SU-DHL-6 (cell line): ENCODE measurements at regions not wholly inside any gene's neighbourhood (a gene's known extent, or its start where the extent isn't known, plus 50 kb on each side); places are given as distances from the start of the nearest gene placed in this dataset.
A peak's percentile ranks its signal among the peaks of the same experiment; 100 is the strongest.

ENCODE experiments used
- H2AFZ ChIP-seq: fragments of 200-600 bp; sonication (generic); 2 replicates; pipeline ENCODE4 v1.6.1; 2014; ENCODE audit warnings: low read depth, mild to moderate bottlenecking, moderate library complexity, mixed read lengths, antibody characterized with exemption, low read length; ENCODE audit not compliant: severe bottlenecking
- H3F3A ChIP-seq: fragments of 200-600 bp; shearing (Covaris generic); 2 replicates; pipeline ENCODE4 v1.6.0; 2016; ENCODE audit warnings: antibody characterized with exemption, mild to moderate bottlenecking; ENCODE audit not compliant: insufficient read depth
- H3K27ac ChIP-seq: fragments of 200-600 bp; sonication (generic); 2 replicates; pipeline ENCODE4 v1.5.1; 2016; ENCODE audit warnings: low read depth, mild to moderate bottlenecking, low read length, moderate library complexity, mixed read lengths
- H3K27me3 ChIP-seq: fragments of 200-600 bp; sonication (generic), shearing (Covaris generic); 2 replicates; pipeline ENCODE4 v1.6.0; 2014; ENCODE audit warnings: mild to moderate bottlenecking, low read length
- H3K36me3 ChIP-seq: fragments of 200-600 bp; sonication (generic); 2 replicates; pipeline ENCODE4 v1.6.1; 2014; ENCODE audit warnings: mild to moderate bottlenecking, low read length, mixed read lengths
- H3K4me2 ChIP-seq: fragments of 300-600, 200-600 bp; shearing (Covaris generic), sonication (generic); 2 replicates; pipeline ENCODE4 v1.6.0; 2014; ENCODE audit warnings: low read length, low read depth, mild to moderate bottlenecking; ENCODE audit not compliant: poor library complexity, severe bottlenecking
- H3K4me3 ChIP-seq: fragments of 200-600 bp; sonication (generic); 2 replicates; pipeline ENCODE4 v1.5.1; 2014; ENCODE audit warnings: antibody characterized with exemption, low read length, mild to moderate bottlenecking, mixed read lengths; ENCODE audit not compliant: insufficient read depth, poor library complexity, severe bottlenecking
- H3K79me2 ChIP-seq: fragments of 200-600 bp; sonication (generic); 2 replicates; pipeline ENCODE4 v1.6.1; 2014; ENCODE audit warnings: mild to moderate bottlenecking, low read length, moderate library complexity; ENCODE audit not compliant: insufficient read depth
- H3K9ac ChIP-seq: fragments of 200-600 bp; sonication (generic); 2 replicates; pipeline ENCODE4 v1.7.0; 2014; ENCODE audit warnings: mild to moderate bottlenecking, low read length
- H3K9me2 ChIP-seq: fragments of 200-600 bp; sonication (generic); replicated peaks from 2 replicates; pipeline ENCODE4 v1.6.1; 2014; ENCODE audit warnings: low read length; ENCODE audit not compliant: insufficient read depth
- H3K9me3 ChIP-seq: fragments of 200-600 bp; sonication (generic); 2 replicates; pipeline ENCODE4 v1.6.1; 2014; ENCODE audit warnings: low read length, mixed read lengths; ENCODE audit not compliant: insufficient read depth
- H4K20me1 ChIP-seq: fragments of 200-600 bp; sonication (generic); 2 replicates; pipeline ENCODE4 v1.6.1; 2014; ENCODE audit warnings: low read depth, mild to moderate bottlenecking, antibody characterized with exemption, low read length, moderate library complexity, mixed read lengths
- CTCF ChIP-seq: fragments of 200-600 bp; sonication (generic); IDR thresholded peaks from one replicate; pipeline ENCODE4 v1.5.1; 2017; ENCODE audit warnings: antibody characterized with exemption, mild to moderate bottlenecking, low read length, moderate library complexity; ENCODE audit not compliant: insufficient read depth, poor library complexity, severe bottlenecking
- EZH2phosphoT487 ChIP-seq: fragments of 200-600 bp; sonication (generic), shearing (Covaris generic); conservative IDR thresholded peaks from 2 replicates; pipeline ENCODE4 v1.6.1; 2018; ENCODE audit warnings: mild to moderate bottlenecking, antibody characterized with exemption, low read length, moderate library complexity, mixed read lengths

- no peak for TF ChIP-seq CTCF
- TF ChIP-seq EZH2phosphoT487 = no peak
- no peak overlapping the region for H3K4me2 ChIP-seq
- H3F3A ChIP-seq = no peaks in the 10 kb centered on the region
- no peak overlapping the region for H3K27ac ChIP-seq
- H4K20me1 ChIP-seq = no peaks in the 10 kb centered on the region
- peak overlapping the region; percentile 68 for H2AFZ ChIP-seq
- no peaks in the 10 kb centered on the region for H3K36me3 ChIP-seq
- no peaks in the 10 kb centered on the region for H3K27me3 ChIP-seq
- H3K79me2 ChIP-seq = no peaks in the 10 kb centered on the region
- no peak overlapping the region for H3K9ac ChIP-seq
- no peaks in the 10 kb centered on the region for H3K9me3 ChIP-seq
- H3K9me2 ChIP-seq = no peaks in the 10 kb centered on the region
- H3K4me3 ChIP-seq = no peak overlapping the region
Measured at GRCh38 chr4:63921561-63921960, 487.7 kb downstream of the TECRL start.

GRCh38 chr4:63919636-63920365 lies 489.4 kb downstream of the TECRL start:
- Histone ChIP-seq H4K20me1 (no peaks in the 10 kb centered on the region), H3K4me2 (no peak overlapping the region), H3K79me2 (no peaks in the 10 kb centered on the region), H2AFZ (no peak overlapping the region), H3K36me3 (no peaks in the 10 kb centered on the region), H3K9me2 (no peaks in the 10 kb centered on the region), H3F3A (no peaks in the 10 kb centered on the region), H3K9me3 (no peaks in the 10 kb centered on the region), H3K4me3 (no peak overlapping the region), H3K9ac (no peak overlapping the region), H3K27ac (no peak overlapping the region), H3K27me3 (no peaks in the 10 kb centered on the region)
- TF ChIP-seq EZH2phosphoT487 (no peak), CTCF (no peak)

- TF ChIP-seq CTCF (no peak), EZH2phosphoT487 (no peak)
- Histone ChIP-seq H3K9me3 (no peaks in the 10 kb centered on the region), H3K27me3 (no peaks in the 10 kb centered on the region), H3K79me2 (no peaks in the 10 kb centered on the region), H3K36me3 (no peaks in the 10 kb centered on the region), H3K4me2 (no peak overlapping the region), H4K20me1 (no peaks in the 10 kb centered on the region), H3K4me3 (no peak overlapping the region), H3K27ac (no peak overlapping the region), H3F3A (no peaks in the 10 kb centered on the region), H3K9me2 (no peaks in the 10 kb centered on the region), H2AFZ (no peak overlapping the region), H3K9ac (no peak overlapping the region)
Measured at GRCh38 chr4:63906660-63907183, 502.5 kb downstream of the TECRL start.
